Hippocampal formation (tissue), 2 donors: ENCODE measurements at regions not wholly inside any gene's neighbourhood (a gene's known extent, or its start where the extent isn't known, plus 50 kb on each side); places are given as distances from the start of the nearest gene placed in this dataset.
"Not testable (repeated sequence)": the region's sequence is repeated elsewhere in the genome, so short reads cannot be mapped to it uniquely, and the experiment has no call there.

Experiments
- DNase-seq, 2 donors: peaks; one replicate each; lab custom pipeline; 2025; lab: John Stamatoyannopoulos, UW

- no peak for DNase-seq
These were observed 107.5 kb upstream of the SIM2 start for GRCh38 chr21:36591326-36591970.

DNA sequence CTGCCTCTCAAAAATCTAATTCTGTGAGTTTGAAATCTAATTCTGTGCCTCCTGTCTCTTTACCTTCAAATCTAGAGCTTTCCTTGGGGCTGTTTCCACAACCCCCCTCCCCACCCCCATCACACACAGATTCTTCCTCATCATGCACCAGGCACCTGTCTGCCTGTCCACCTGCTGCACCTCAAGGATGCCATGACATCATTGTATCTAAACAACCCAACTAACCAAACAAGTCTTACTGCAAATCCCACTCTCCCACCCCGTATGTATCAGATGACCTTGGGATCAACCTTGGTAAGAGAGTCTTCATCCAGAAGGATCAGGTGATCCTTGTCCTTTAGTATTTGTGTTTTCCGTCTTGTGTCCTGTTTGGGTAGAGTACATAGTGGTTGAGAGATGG is 102.7 kb upstream of the SIM2 start:
- no peak for DNase-seq

- DNase-seq, result no peak
These were observed 97.6 kb upstream of the SIM2 start for GRCh38 chr21:36601362-36601761.

- DNase-seq, result no peak
These were observed 96.2 kb upstream of the SIM2 start for GRCh38 chr21:36602735-36603134.

DNA sequence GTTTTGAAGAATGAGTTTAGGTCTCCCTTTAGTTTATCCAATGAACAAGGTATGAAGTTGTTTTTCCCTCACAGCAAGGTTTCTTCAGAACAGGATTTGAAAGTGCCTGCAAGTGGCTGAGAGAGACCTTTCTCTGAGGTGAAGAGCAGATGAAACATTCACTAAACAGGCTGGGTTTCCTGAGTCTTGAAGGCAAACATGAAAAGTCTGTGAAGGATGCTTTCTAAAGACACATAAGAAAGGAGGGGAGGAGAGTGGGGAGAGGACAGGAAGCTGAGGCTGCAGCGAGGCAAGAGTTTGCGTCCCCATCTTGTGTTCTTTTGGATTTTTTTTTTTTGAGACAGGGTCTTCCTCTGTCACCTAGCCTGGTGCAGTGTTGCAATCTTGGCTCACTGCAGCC is 95.7 kb upstream of the SIM2 start:
- DNase-seq, result no peak

DNA sequence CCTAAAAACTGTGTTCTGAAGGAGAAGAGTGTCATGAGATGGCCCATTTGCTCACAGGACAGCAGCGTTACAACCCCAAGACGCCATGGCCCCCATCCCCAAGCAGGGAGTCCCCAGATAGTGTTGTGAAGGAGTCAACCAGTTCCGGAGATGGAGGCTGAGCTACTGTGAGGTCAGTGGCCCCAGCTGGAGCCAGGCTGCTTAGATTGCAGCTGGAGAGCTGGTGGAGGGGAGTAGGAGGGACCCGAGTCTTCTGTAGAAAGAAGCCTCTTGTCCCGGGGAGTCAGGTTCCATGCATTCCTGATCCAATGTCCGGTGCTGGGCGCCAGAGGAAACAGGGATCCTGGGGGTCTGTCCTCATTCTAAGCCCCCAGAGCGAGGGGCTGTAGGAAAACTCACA is 93.5 kb upstream of the SIM2 start:
- DNase-seq, result no peak

GRCh38 chr21:36606287-36606982 is 92.5 kb upstream of the SIM2 start:
- no peak for DNase-seq

- no peak for DNase-seq
These were observed 92.0 kb upstream of the SIM2 start for GRCh38 chr21:36606983-36607325.

DNA sequence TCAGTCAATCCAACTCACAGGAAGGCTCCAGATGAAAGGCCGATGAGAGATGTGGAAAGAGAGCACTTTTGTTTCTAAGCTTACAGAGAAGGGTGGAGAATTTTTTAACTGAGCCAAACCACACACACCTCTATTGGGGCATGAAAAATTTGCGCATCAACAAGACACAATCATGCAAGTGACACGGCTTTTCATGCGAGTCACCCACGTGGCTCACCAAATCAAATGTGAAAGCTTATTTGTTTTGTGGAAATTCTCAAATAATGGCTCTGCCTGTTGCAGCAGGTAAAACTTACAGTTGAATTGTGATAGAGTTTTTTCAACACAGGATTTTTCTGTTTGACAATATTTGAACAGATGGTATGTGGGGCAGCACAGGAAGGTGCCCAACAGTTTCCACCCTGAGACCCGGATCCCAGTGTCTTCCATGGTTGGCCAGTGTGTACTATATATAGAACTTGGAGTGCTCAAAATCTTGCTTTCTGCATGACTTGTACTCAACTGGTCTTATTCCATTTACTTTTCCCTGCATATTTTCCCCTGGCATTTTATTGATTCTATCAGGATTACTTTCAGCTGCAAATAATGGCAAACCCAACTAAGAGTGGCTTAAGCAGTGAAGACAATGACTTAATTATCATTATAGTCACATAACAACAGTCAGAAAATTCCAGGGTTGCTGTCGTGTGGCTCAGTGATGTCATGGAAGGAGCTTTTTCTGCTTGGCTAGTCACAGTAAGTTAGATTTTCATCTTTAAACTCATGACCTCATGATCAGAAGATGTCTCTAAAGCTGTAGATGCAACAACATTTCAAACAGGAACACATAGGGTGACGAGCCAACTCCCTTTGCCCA is 90.6 kb upstream of the SIM2 start:
- no peak for DNase-seq

GRCh38 chr21:36608897-36609225 is 90.1 kb upstream of the SIM2 start:
- no peak for DNase-seq

GRCh38 chr21:36609654-36610053 is 89.3 kb upstream of the SIM2 start:
- no peak for DNase-seq

GRCh38 chr21:36610201-36610600 is 88.7 kb upstream of the SIM2 start:
- DNase-seq, result no peak

DNA sequence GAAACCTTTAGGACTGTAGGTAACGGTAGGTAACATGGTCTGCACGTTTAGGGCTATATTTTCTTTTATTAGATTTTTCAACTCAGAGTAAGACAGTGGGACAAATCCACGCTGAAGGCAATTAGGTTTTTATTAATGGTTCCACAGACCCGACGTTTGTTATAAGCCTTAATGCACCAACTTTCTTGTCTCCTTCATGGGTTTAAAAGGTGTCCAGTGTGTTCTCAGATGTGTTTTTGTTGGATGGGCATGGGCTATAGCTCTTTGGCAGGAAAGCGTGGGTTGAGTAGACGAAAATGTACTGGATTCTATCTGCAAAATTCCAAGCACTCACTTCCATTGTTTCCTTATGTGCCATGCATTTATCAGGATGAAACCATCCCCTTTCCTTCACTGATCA is 88.0 kb upstream of the SIM2 start:
- no peak for DNase-seq

- no peak for DNase-seq
These were observed 87.5 kb upstream of the SIM2 start for GRCh38 chr21:36611379-36611778.

DNA sequence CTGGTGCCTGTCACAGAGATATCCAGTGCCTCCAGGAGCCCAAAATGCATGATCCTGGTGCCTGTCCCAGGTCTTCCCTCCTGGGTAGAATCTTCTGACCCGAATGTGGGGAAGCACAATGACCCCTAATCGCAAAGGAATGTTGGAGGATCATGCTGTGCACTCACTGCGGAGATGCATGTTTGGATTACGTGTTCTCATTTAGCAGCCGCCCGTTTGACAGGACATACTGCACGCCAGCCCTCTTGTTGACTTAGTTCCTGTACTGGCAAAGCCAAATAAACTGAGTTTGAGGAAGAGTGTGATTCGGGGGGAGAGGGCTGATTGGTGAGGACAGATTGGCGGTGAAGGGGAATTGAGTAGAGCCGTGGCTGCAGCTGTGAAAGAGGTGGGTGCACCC is 85.9 kb upstream of the SIM2 start:
- DNase-seq, result no peak

DNA sequence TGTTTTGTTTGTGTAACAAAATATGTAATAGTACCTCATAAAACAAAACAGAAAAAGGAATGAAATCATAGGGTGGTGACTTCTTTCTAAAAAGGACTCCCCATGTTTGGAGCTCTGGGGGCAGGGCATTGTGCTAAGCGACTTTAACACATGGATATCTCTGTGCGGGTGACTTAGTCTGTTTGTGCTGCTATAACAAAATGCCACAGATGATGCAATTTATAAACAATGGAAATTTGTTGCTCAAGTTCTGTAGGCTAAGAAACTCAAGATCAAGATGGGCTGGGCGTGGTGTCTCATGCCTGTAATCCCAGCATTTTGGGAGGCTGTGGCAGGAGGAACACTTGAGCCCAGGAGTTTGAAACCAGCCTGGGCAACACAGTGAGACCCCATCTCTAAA is 85.4 kb upstream of the SIM2 start:
- DNase-seq, result no peak

DNA sequence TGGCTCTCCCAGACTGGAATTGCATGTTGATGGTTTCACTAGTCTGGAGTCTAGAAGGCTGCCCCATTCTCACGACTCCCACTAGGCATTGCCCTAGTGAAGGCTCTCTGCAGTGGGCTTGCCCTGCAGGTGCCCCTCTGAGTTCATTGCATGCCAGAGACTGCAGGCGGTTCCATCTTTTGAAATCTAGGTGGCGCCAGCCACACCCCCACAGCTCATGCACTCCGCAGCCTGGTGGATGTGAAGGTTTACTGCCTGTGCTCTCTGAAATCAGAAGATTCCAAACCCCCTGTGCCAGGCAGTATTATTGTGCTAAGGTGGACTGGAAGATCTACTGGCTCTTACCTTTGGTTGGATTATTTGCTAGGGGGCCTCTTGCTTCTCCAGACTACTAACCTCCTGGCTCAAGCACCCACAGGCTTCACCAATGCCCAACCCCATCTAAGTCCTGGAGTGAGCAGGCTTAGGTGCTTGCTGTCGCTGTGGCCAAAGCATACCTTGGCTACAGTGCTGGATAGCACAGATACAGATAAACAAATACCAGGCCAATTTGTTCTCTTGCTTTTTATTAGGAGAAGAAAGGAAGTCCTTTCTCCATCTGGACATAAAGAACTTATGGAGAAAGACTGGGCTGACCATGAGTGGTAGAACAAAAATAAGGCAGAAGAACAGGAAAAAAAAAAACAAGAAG is 83.5 kb upstream of the SIM2 start:
- DNase-seq, result no peak

GRCh38 chr21:36616773-36617172 is 82.1 kb upstream of the SIM2 start:
- DNase-seq, result not testable (repeated sequence)

DNA sequence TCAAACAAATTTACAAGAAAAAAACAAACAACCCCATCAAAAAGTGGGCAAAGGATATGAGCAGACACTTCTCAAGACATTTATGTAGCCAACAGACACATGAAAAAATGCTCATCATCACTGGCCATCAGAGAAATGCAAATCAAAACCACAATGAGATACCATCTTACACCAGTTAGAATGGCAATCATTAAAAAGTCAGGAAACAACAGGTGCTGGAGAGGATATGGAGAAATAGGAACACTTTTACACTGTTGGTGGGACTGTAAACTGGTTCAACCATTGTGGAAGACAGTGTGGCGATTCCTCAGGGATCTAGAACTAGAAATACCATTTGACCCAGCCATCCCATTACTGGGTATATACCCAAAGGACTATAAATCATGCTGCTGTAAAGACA is 77.1 kb upstream of the SIM2 start:
- not testable (repeated sequence) for DNase-seq

DNA sequence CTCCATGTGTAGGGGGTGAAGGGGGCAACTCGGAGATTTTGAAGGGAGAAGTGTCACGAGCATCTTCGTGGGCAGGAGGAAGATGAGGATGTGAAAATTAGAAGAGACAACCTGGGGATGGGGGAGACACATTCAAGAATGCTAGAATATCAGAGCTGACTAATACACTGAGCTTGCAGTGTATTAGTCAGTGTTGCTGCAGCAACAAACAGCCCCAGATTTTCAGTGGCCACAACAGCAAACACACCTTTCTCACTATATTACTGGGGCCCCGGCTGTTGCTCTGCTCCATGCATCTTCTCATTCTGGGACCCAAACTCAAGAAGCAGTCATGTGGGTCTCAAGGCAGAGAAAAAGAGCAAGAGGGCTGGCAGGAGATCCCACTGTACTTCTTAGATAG is 74.8 kb upstream of the SIM2 start:
- DNase-seq, result no peak

DNA sequence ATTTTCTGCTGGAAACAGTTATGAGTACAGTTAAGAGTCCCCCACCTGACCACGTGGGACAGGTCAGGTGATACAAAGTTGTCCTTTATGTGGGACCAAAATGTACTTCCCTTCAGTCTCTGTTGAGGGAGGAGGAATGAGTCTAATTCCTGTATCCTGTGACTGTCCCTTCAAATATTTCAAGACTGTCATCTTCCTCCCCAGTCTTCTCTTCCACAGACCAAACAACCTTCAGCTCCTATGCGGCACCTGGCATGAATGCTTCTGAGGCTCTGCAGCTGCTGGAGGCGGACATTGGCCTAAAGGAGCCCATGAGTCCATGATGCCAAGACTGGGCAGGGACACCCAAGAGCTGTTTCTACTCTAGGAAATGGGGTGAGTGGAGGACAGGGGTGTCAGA is 72.1 kb upstream of the SIM2 start:
- no peak for DNase-seq

DNA sequence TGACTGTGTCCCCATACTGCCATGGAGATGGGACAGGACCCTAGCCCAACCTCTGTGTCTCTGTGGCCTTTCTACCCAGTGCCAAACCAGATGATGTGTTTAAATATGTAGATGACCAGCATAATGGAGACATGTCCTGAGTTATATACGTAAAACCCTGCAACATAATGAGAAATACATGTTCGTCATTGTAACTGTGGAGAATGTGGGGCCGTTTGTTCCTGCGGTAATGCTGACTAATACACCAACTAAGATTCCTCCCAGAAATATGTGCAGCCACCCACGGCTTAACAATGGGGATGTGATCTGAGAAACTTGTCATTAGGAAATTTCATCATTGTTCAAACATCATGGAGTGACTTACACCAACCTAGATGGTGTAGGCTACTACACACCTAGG is 71.7 kb upstream of the SIM2 start:
- no peak for DNase-seq

DNA sequence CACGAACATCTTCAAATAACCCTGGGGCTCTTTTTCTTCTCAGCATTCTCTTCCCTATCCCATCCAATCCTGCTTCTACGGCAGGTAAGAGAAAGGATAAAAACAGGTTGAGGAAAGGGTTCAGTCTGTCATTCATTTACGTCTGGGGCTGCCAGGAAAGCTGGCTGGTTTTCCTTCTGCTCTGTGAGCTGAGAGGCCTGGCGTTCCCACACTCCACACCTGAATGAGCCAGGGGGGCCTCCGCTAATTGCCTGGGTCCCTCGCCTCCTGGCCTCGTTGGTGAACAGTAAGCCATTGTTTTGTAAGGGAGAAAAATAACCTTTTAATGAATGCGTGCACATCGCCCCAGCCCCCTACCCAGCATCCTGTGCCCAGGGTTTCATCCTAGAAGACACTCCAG is 70.8 kb upstream of the SIM2 start:
- no peak for DNase-seq
